ENCODE measurements at regions not wholly inside any gene's neighbourhood (a gene's known extent, or its start where the extent isn't known, plus 50 kb on each side); places are given as distances from the start of the nearest gene placed in this dataset.

- TF ChIP-seq ZNF510 (tag by site-specific recombination; IDR thresholded peaks at IDR 0.05; ENCODE audit: insufficient replicate concordance) (no peak), ZNF16 (tag by site-specific recombination; IDR thresholded peaks at IDR 0.05; ENCODE audit: low read depth) (no peak), ZNF548 (tag by site-specific recombination; IDR thresholded peaks at IDR 0.05) (no peak), YY1 (tag by site-specific recombination; IDR thresholded peaks at IDR 0.05) (no peak), ZNF645 (tag by site-specific recombination; IDR thresholded peaks at IDR 0.05) (no peak), ZNF785 (tag by site-specific recombination; IDR thresholded peaks at IDR 0.05) (no peak), ZNF626 (tag by site-specific recombination; IDR thresholded peaks at IDR 0.05) (no peak)
Observed at GRCh38 chr10:29959586-29959985, 99.8 kb downstream of the JCAD start (continued).

GRCh38 chr10:29958440-29958839 is 100.9 kb downstream of the JCAD start:
- no peak overlapping the region for H3K27ac ChIP-seq (ENCODE audit: extremely low read depth, low read depth, low read length)
- no peaks in the 10 kb centered on the region for H3K36me3 ChIP-seq (ENCODE audit: control insufficient read depth in 2 of 2, insufficient read depth in 1 of 2, low read length in 2 of 2)
- POLR2A ChIA-PET: no interaction called here

GRCh38 chr10:29957907-29958331 is 101.5 kb downstream of the JCAD start:
- H3K27ac ChIP-seq (ENCODE audit: extremely low read depth, low read depth, low read length): no peak overlapping the region
- TF ChIP-seq ZNF2 (tag by site-specific recombination; IDR thresholded peaks at IDR 0.05): no peak
- no peak for TF ChIP-seq ZBTB8A (tag by site-specific recombination; IDR thresholded peaks at IDR 0.05)
- TF ChIP-seq ZNF311 (tag by site-specific recombination; IDR thresholded peaks at IDR 0.05; ENCODE audit: borderline replicate concordance): no peak
- no peak for TF ChIP-seq ZNF621 (tag by site-specific recombination; IDR thresholded peaks at IDR 0.05)
- no peak for TF ChIP-seq ZNF501 (tag by site-specific recombination; IDR thresholded peaks at IDR 0.05)
- TF ChIP-seq ZBTB10 (tag by site-specific recombination; IDR thresholded peaks at IDR 0.05): no peak
- TF ChIP-seq ZSCAN30 (tag by site-specific recombination; IDR thresholded peaks at IDR 0.05): no peak
- TF ChIP-seq ZNF112 (tag by site-specific recombination; IDR thresholded peaks at IDR 0.05): no peak
- TF ChIP-seq ZNF843 (tag by site-specific recombination; IDR thresholded peaks at IDR 0.05): no peak
- POLR2A ChIA-PET: no interaction called here

More at GRCh38 chr10:29958440-29958839, 100.9 kb downstream of the JCAD start:
- Histone ChIP-seq H3K4me1 (ENCODE audit: control insufficient read depth, insufficient read depth, low read length) (no peaks in the 10 kb centered on the region), H3K9me3 (ENCODE audit: control insufficient read depth, insufficient read depth, low read depth, low read length) (no peaks in the 10 kb centered on the region; the same call in 1 of the 2 replicates), H3K4me3 (ENCODE audit: low read depth, low read length) (no peak overlapping the region)
- CTCF ChIA-PET: no interaction called here
- 0 out of 2 replicates have a peak, but pooled peaks have one; percentile 24 for TF ChIP-seq ZNF664 (tag by site-specific recombination; IDR thresholded peaks at IDR 0.05)
- no peak for TF ChIP-seq ZNF555 (tag by site-specific recombination; conservative IDR thresholded peaks at IDR 0.05)
- TF ChIP-seq ZNF677 (tag by site-specific recombination; IDR thresholded peaks at IDR 0.05): peak; percentile 56; the same call in 1 of the 2 replicates

More at GRCh38 chr10:29957907-29958331, 101.5 kb downstream of the JCAD start:
- CTCF ChIA-PET: no interaction called here
- Histone ChIP-seq H3K4me3 (ENCODE audit: low read depth, low read length) (no peak overlapping the region), H3K4me1 (ENCODE audit: control insufficient read depth, insufficient read depth, low read length) (no peaks in the 10 kb centered on the region), H3K9me3 (ENCODE audit: control insufficient read depth, insufficient read depth, low read depth, low read length) (no peaks in the 10 kb centered on the region; the same call in 1 of the 2 replicates), H3K36me3 (ENCODE audit: control insufficient read depth in 2 of 2, insufficient read depth in 1 of 2, low read length in 2 of 2) (no peaks in the 10 kb centered on the region)
